HCT116 (cell line): ENCODE measurements at regions not wholly inside any gene's neighbourhood (a gene's known extent, or its start where the extent isn't known, plus 50 kb on each side); places are given as distances from the start of the nearest gene placed in this dataset.
"Not testable (repeated sequence)": the region's sequence is repeated elsewhere in the genome, so short reads cannot be mapped to it uniquely, and the experiment has no call there.

Source experiments
- ATAC-seq: fragments of 200-7000 bp; cut with Tn5 transposase; 2 replicates; pipeline ENCODE4 v1.9.1; 2020; ENCODE audit warnings: mild to moderate bottlenecking, moderate library complexity
- BruUV-seq: library from RNA; stranded (reverse); fragments of 400-500 nt; replicated peaks from 2 replicates; lab custom pipeline; 2021; lab: Mats Ljungman, UMichigan
- CTCF ChIA-PET: fragments of 300-600 bp; sonication (Branson Sonifier 250); formaldehyde crosslinking; loops from one replicate; lab custom pipeline; 2021; ENCODE audit warnings: antibody characterized with exemption; lab: Charles Lee
- POLR2A ChIA-PET: fragments of 300-600, 350-600 bp; sonication (Branson Sonifier 250); formaldehyde crosslinking; loops from one replicate; lab custom pipeline; 2021; ENCODE audit warnings: antibody characterized with exemption; lab: Charles Lee
- RAD21 ChIA-PET, 2 experiments: fragments of 300-600 bp; sonication (Branson Sonifier 250); formaldehyde crosslinking; loops; one replicate each; lab custom pipeline; 2023; ENCODE audit warnings: low total read pairs in 2 of 2; ENCODE audit not compliant: uncharacterized antibody in 2 of 2, unreplicated experiment in 2 of 2, low non-redundant PET in 1 of 2; lab: Charles Lee
- DNase-seq: peaks from one replicate; pipeline ENCODE4 v3.0.0-alpha.2; 2010; ENCODE audit warnings: low read depth, low spot score
- H2AFZ ChIP-seq: fragments of 200-600 bp; shearing (Covaris generic), sonication (generic); 2 replicates; pipeline ENCODE4 v1.6.1; 2017; ENCODE audit warnings: low read depth, mixed run types, mixed read lengths, antibody characterized with exemption, low read length; ENCODE audit not compliant: poor library complexity, severe bottlenecking
- H3K27ac ChIP-seq: 2 replicates; pipeline ENCODE4 v1.5.1; 2012; ENCODE audit warnings: low read depth, low read length
- H3K27me3 ChIP-seq: fragments of 200-600 bp; sonication (generic); 2 replicates; pipeline ENCODE4 v1.6.1; 2016; ENCODE audit warnings: mixed run types, low read length, mixed read lengths; ENCODE audit not compliant: insufficient read depth
- H3K36me3 ChIP-seq, 2 experiments: fragments of 200-500 bp in 1 of 2; fragments of 200-600 bp in 1 of 2; sonication (Bioruptor generic) in 1 of 2; sonication (generic) in 1 of 2; 2 replicates each; pipeline versions ENCODE4 v1.5.1 to v1.6.1; 2014 to 2016; ENCODE audit warnings: low read length in 2 of 2, inconsistent platforms in 1 of 2, mixed read lengths in 1 of 2, mixed run types in 1 of 2; ENCODE audit not compliant: insufficient read depth in 2 of 2, control insufficient read depth in 1 of 2
- H3K4me1 ChIP-seq, 2 experiments: fragments of 200-600 bp in 1 of 2; sonication (generic) in 1 of 2; 2 replicates each; pipeline versions ENCODE4 v1.5.1 to v1.6.1; 2012 to 2017; ENCODE audit warnings: low read length in 2 of 2, inconsistent platforms in 1 of 2, mild to moderate bottlenecking in 1 of 2, mixed read lengths in 1 of 2, mixed run types in 1 of 2, moderate library complexity in 1 of 2; ENCODE audit not compliant: insufficient read depth in 2 of 2, control insufficient read depth in 1 of 2
- H3K4me2 ChIP-seq: fragments of 200-600 bp; sonication (generic); 2 replicates; pipeline ENCODE4 v1.6.1; 2017; ENCODE audit warnings: mixed run types, low read length, mixed read lengths
- H3K4me3 ChIP-seq, 2 experiments: fragments of 200-600 bp in 1 of 2; sonication (generic) in 1 of 2; replicated peaks in 1 of 2; 2 replicates each; pipeline ENCODE4 v1.5.1; 2011 to 2016; ENCODE audit warnings: low read length in 2 of 2, control low read depth in 1 of 2, low read depth in 1 of 2, mild to moderate bottlenecking in 1 of 2, mixed read lengths in 1 of 2, mixed run types in 1 of 2
- H3K79me2 ChIP-seq: fragments of 200-600 bp; sonication (generic); 2 replicates; pipeline ENCODE4 v1.6.1; 2017; ENCODE audit warnings: mild to moderate bottlenecking, mixed run types, low read length, moderate library complexity, mixed read lengths; ENCODE audit not compliant: insufficient read depth
- H3K9ac ChIP-seq: fragments of 200-600 bp; sonication (generic); 2 replicates; pipeline ENCODE4 v1.6.1; 2016; ENCODE audit warnings: low read length, mixed read lengths
- H3K9me2 ChIP-seq: fragments of 200-600 bp; sonication (generic), shearing (Covaris generic); 2 replicates; pipeline ENCODE4 v1.6.1; 2017; ENCODE audit warnings: mixed run types, mild to moderate bottlenecking, moderate library complexity; ENCODE audit not compliant: insufficient read depth
- H3K9me3 ChIP-seq, 2 experiments: fragments of 200-500 bp in 1 of 2; fragments of 200-600 bp in 1 of 2; sonication (Bioruptor generic) in 1 of 2; sonication (generic) in 1 of 2; 2 replicates each; pipeline ENCODE4 v1.6.1; 2014 to 2017; ENCODE audit warnings: low read length in 2 of 2, mixed read lengths in 2 of 2, inconsistent platforms in 1 of 2, low read depth in 1 of 2, mild to moderate bottlenecking in 1 of 2, mixed run types in 1 of 2, moderate library complexity in 1 of 2; ENCODE audit not compliant: control insufficient read depth in 1 of 2, insufficient read depth in 1 of 2
- H4K20me1 ChIP-seq: fragments of 200-600 bp; sonication (generic), shearing (Covaris generic); 2 replicates; pipeline ENCODE4 v1.6.1; 2017; ENCODE audit warnings: mixed run types, mild to moderate bottlenecking, moderate library complexity; ENCODE audit not compliant: insufficient read depth
- ATF3 ChIP-seq: IDR thresholded peaks from 2 replicates; pipeline ENCODE4 v1.6.1; 2012
- CEBPB ChIP-seq: IDR thresholded peaks from 2 replicates; pipeline ENCODE4 v1.6.1; 2012; ENCODE audit warnings: low read depth
- EGR1 ChIP-seq: IDR thresholded peaks from 2 replicates; pipeline ENCODE4 v1.6.1; 2012; ENCODE audit warnings: low read depth
- EZH2 ChIP-seq: fragments of 200-600 bp; sonication (generic); IDR thresholded peaks from 2 replicates; pipeline ENCODE4 v1.6.1; 2017; ENCODE audit warnings: antibody characterized with exemption, mixed run types
- EZH2phosphoT487 ChIP-seq: fragments of 200-600 bp; IDR thresholded peaks from 2 replicates; pipeline ENCODE4 v1.6.1; 2018; ENCODE audit warnings: antibody characterized with exemption, borderline replicate concordance
- JUND ChIP-seq: IDR thresholded peaks from 2 replicates; pipeline ENCODE4 v1.6.1; 2012
- MAX ChIP-seq: IDR thresholded peaks from 2 replicates; pipeline ENCODE4 v1.6.1; 2012
- POLR2AphosphoS5 ChIP-seq: IDR thresholded peaks from 2 replicates; pipeline ENCODE4 v1.6.1; 2011; ENCODE audit warnings: mild to moderate bottlenecking, low read depth, low read length, moderate library complexity
- REST ChIP-seq: IDR thresholded peaks from 2 replicates; pipeline ENCODE4 v1.6.1; 2012; ENCODE audit warnings: low read depth
- SIN3A ChIP-seq: IDR thresholded peaks from 2 replicates; pipeline ENCODE4 v1.6.1; 2012; ENCODE audit warnings: low read depth
- SP1 ChIP-seq: IDR thresholded peaks from 2 replicates; pipeline ENCODE4 v1.6.1; 2012; ENCODE audit warnings: low read depth
- YY1 ChIP-seq: IDR thresholded peaks from 2 replicates; pipeline ENCODE4 v1.6.1; 2011; ENCODE audit warnings: low read length, low read depth, moderate library complexity, mild to moderate bottlenecking; ENCODE audit not compliant: insufficient replicate concordance; ENCODE audit errors: extremely low read depth
- intact Hi-C: fragments of 100-400 bp; cut with micrococcal nuclease; formaldehyde crosslinking; loops from 2 replicates; pipeline ENCODE4 v1.10.0; 2022

GRCh38 chr6:141393405-141394124 lies 739.2 kb upstream of the GJE1 start:
- POLR2A ChIA-PET, result no interaction called here

GRCh38 chr6:141391135-141391534 lies 741.6 kb upstream of the GJE1 start:
- ATAC-seq, H3K27me3 ChIP-seq, BruUV-seq, intact Hi-C loops, H3K9me3 ChIP-seq, H3K4me3 ChIP-seq, H3K79me2 ChIP-seq, H3K4me1 ChIP-seq, CTCF ChIA-PET, DNase-seq, H3K4me2 ChIP-seq, RAD21 ChIA-PET, POLR2A ChIA-PET, H3K36me3 ChIP-seq, H2AFZ ChIP-seq, H4K20me1 ChIP-seq, H3K9ac ChIP-seq, H3K9me2 ChIP-seq, H3K27ac ChIP-seq: not testable (repeated sequence)

More at GRCh38 chr6:141393405-141394124, 739.2 kb upstream of the GJE1 start:
- BruUV-seq, result no TSS peak
- Histone ChIP-seq H3K9me3 (no peaks in the 10 kb centered on the region), H3K36me3 (no peaks in the 10 kb centered on the region), H3K4me2 (no peak overlapping the region), H3K4me3 (no peak overlapping the region), H2AFZ (no peak overlapping the region), H4K20me1 (no peaks in the 10 kb centered on the region), H3K9me2 (peaks cover 4% of the 10 kb centered on the region; the same call in 1 of the 2 replicates), H3K27ac (no peak overlapping the region), H3K9ac (no peak overlapping the region), H3K79me2 (no peaks in the 10 kb centered on the region), H3K27me3 (no peaks in the 10 kb centered on the region), H3K4me1 (no peaks in the 10 kb centered on the region)
- ChIA-PET CTCF (no interaction called here), RAD21 (no interaction called here)
- no peak for TF ChIP-seq EZH2phosphoT487
- TF ChIP-seq POLR2AphosphoS5, result no peak
- TF ChIP-seq REST, result no peak
- TF ChIP-seq EZH2, result no peak
- no peak for TF ChIP-seq MAX
- no peak for TF ChIP-seq JUND
- TF ChIP-seq EGR1, result no peak
- no peak for TF ChIP-seq CEBPB
- TF ChIP-seq SIN3A, result no peak
- TF ChIP-seq YY1, result no peak
- TF ChIP-seq ATF3, result no peak
- TF ChIP-seq SP1, result no peak
- DNase-seq, result no peak
- no peak for ATAC-seq
- intact Hi-C loops, result no loop called here
